H9 (cell line): ENCODE measurements at regions not wholly inside any gene's neighbourhood (a gene's known extent, or its start where the extent isn't known, plus 50 kb on each side); places are given as distances from the start of the nearest gene placed in this dataset.

Experiments
- DNase-seq: peaks from one replicate; pipeline ENCODE4 v3.0.0-alpha.2; 2017
- H2AFZ ChIP-seq: one replicate; pipeline ENCODE4 v1.6.1; 2013; ENCODE audit warnings: mild to moderate bottlenecking, low read length, control low read depth, moderate library complexity
- H2AK5ac ChIP-seq: 2 replicates; pipeline ENCODE4 v1.6.1; 2013; ENCODE audit warnings: low read length, control low read depth, mixed read lengths; ENCODE audit not compliant: insufficient read length
- H2BK120ac ChIP-seq: one replicate; pipeline ENCODE4 v1.6.1; 2013; ENCODE audit warnings: low read depth, mild to moderate bottlenecking, low read length, control low read depth, inconsistent platforms; ENCODE audit not compliant: poor library complexity, severe bottlenecking
- H2BK12ac ChIP-seq: 2 replicates; pipeline ENCODE4 v1.6.1; 2013; ENCODE audit warnings: low read length, control low read depth, mixed read lengths, low read depth; ENCODE audit not compliant: insufficient read length
- H2BK15ac ChIP-seq: 2 replicates; pipeline ENCODE4 v1.6.1; 2013; ENCODE audit warnings: low read depth, low read length, control low read depth
- H2BK20ac ChIP-seq: one replicate; pipeline ENCODE4 v1.6.1; 2013; ENCODE audit warnings: low read depth, mild to moderate bottlenecking, low read length, control low read depth, inconsistent platforms; ENCODE audit not compliant: poor library complexity, severe bottlenecking
- H2BK5ac ChIP-seq: 2 replicates; pipeline ENCODE4 v1.6.1; 2013; ENCODE audit warnings: low read length, control low read depth, mixed read lengths; ENCODE audit not compliant: insufficient read length
- H3K14ac ChIP-seq: 2 replicates; pipeline ENCODE4 v1.6.1; 2013; ENCODE audit warnings: low read length, control low read depth; ENCODE audit not compliant: insufficient read depth
- H3K18ac ChIP-seq: 2 replicates; pipeline ENCODE4 v1.6.1; 2013; ENCODE audit warnings: low read depth, mild to moderate bottlenecking, mixed read lengths, low read length, control low read depth; ENCODE audit not compliant: insufficient read length
- H3K23ac ChIP-seq: 2 replicates; pipeline ENCODE4 v1.6.1; 2013; ENCODE audit warnings: low read length, control low read depth, mixed read lengths, low read depth; ENCODE audit not compliant: insufficient read length
- H3K23me2 ChIP-seq: 2 replicates; pipeline ENCODE4 v1.6.1; 2013; ENCODE audit warnings: low read depth, mild to moderate bottlenecking, mixed read lengths, low read length, control low read depth; ENCODE audit not compliant: insufficient read length, poor library complexity, severe bottlenecking
- H3K27ac ChIP-seq: 2 replicates; pipeline ENCODE4 v1.5.1; 2013; ENCODE audit warnings: low read length, control low read depth, mixed read lengths, low read depth; ENCODE audit not compliant: insufficient read length
- H3K27me3 ChIP-seq: 2 replicates; pipeline ENCODE4 v1.6.1; 2013; ENCODE audit warnings: low read length, control low read depth, inconsistent platforms; ENCODE audit not compliant: insufficient read depth
- H3K4ac ChIP-seq: 2 replicates; pipeline ENCODE4 v1.6.1; 2013; ENCODE audit warnings: low read depth, mild to moderate bottlenecking, control low read depth, inconsistent platforms, low read length, moderate library complexity
- H3K4me1 ChIP-seq: 2 replicates; pipeline ENCODE4 v1.6.1; 2013; ENCODE audit warnings: low read length, control low read depth, inconsistent platforms; ENCODE audit not compliant: insufficient read depth
- H3K4me2 ChIP-seq: 2 replicates; pipeline ENCODE4 v1.6.1; 2013; ENCODE audit warnings: low read length, control low read depth, mixed read lengths; ENCODE audit not compliant: insufficient read length, insufficient read depth
- H3K56ac ChIP-seq: 2 replicates; pipeline ENCODE4 v1.6.1; 2013; ENCODE audit warnings: low read depth, mild to moderate bottlenecking, mixed read lengths, low read length, control low read depth; ENCODE audit not compliant: insufficient read length
- H3K79me1 ChIP-seq: 2 replicates; pipeline ENCODE4 v1.6.1; 2013; ENCODE audit warnings: low read depth, mild to moderate bottlenecking, moderate library complexity, low read length, control low read depth, inconsistent platforms; ENCODE audit not compliant: insufficient read depth, poor library complexity, severe bottlenecking
- H3K79me2 ChIP-seq: 2 replicates; pipeline ENCODE4 v1.6.1; 2013; ENCODE audit warnings: low read length, control low read depth, inconsistent platforms; ENCODE audit not compliant: insufficient read depth
- H3K9ac ChIP-seq: 2 replicates; pipeline ENCODE4 v1.6.1; 2013; ENCODE audit warnings: low read length, control low read depth, mixed read lengths; ENCODE audit not compliant: insufficient read length; ENCODE audit errors: extremely low read depth
- H3K9me3 ChIP-seq: one replicate; pipeline ENCODE4 v1.6.1; 2013; ENCODE audit warnings: low read depth, low read length, inconsistent platforms; ENCODE audit not compliant: control insufficient read depth
- H3T11ph ChIP-seq: one replicate; pipeline ENCODE4 v1.6.1; 2013; ENCODE audit warnings: mild to moderate bottlenecking, low read length, control low read depth, inconsistent platforms
- H4K20me1 ChIP-seq: one replicate; pipeline ENCODE4 v1.6.1; 2013; ENCODE audit not compliant: control insufficient read depth, insufficient read length, insufficient read depth
- H4K5ac ChIP-seq: 2 replicates; pipeline ENCODE4 v1.6.1; 2013; ENCODE audit warnings: low read depth, mild to moderate bottlenecking, mixed read lengths, low read length, control low read depth; ENCODE audit not compliant: insufficient read length
- H4K8ac ChIP-seq: replicated peaks from 2 replicates; pipeline ENCODE4 v1.6.1; 2013; ENCODE audit warnings: low read length, control low read depth, mixed read lengths, low read depth; ENCODE audit not compliant: insufficient read length
- H4K91ac ChIP-seq: 2 replicates; pipeline ENCODE4 v1.6.1; 2013; ENCODE audit warnings: low read depth, mild to moderate bottlenecking, moderate library complexity, mixed read lengths, low read length, control low read depth; ENCODE audit not compliant: insufficient read length
- H3K27ac Mint-ChIP-seq, 3 experiments: 2 replicates in 2 of 3; 3 replicates in 1 of 3; pipeline ENCODE4 v1.8.0; 2020 to 2021; ENCODE audit warnings: mixed read lengths in 3 of 3, mild to moderate bottlenecking in 1 of 3, moderate library complexity in 1 of 3
- H3K27me3 Mint-ChIP-seq: 2 replicates; pipeline ENCODE4 v1.8.0; 2021; ENCODE audit warnings: low read depth, mild to moderate bottlenecking, moderate library complexity, mixed read lengths
- H3K36me3 Mint-ChIP-seq, 3 experiments: 2 replicates in 2 of 3; 3 replicates in 1 of 3; pipeline ENCODE4 v1.8.0; 2020 to 2021; ENCODE audit warnings: low read depth in 3 of 3, mixed read lengths in 3 of 3; ENCODE audit not compliant: insufficient read depth in 1 of 3
- H3K4me1 Mint-ChIP-seq, 2 experiments: 2 replicates each; pipeline ENCODE4 v1.8.0; 2020; ENCODE audit warnings: mixed read lengths in 2 of 2
- H3K4me3 Mint-ChIP-seq, 2 experiments: 2 replicates in 1 of 2; 3 replicates in 1 of 2; pipeline ENCODE4 v1.8.0; 2020 to 2021; ENCODE audit warnings: mild to moderate bottlenecking in 2 of 2, mixed read lengths in 2 of 2, moderate library complexity in 1 of 2
- H3K9me3 Mint-ChIP-seq, 2 experiments: 2 replicates in 1 of 2; 3 replicates in 1 of 2; pipeline ENCODE4 v1.8.0; 2020; ENCODE audit warnings: mild to moderate bottlenecking in 2 of 2, mixed read lengths in 2 of 2, moderate library complexity in 1 of 2
- CTCF ChIP-seq: fragments of 200-600 bp; sonication (generic); conservative IDR thresholded peaks from 3 replicates; pipeline ENCODE4 v1.8.0; 2021; ENCODE audit warnings: antibody characterized with exemption, mild to moderate bottlenecking
- WGBS: extraction: QIAGEN DNeasy Blood & Tissue Kit; methylation state at CpG from one replicate; pipeline ENCODE4 v1.1.7; 2013; ENCODE audit warnings: missing lambda C conversion rate, low lambda C conversion rate, mixed read lengths; ENCODE audit not compliant: insufficient read length; ENCODE audit errors: extremely low coverage; 5-methylcytosine and 5-hydroxymethylcytosine counted together

- H2BK12ac ChIP-seq, result no peak overlapping the region
- H3K14ac ChIP-seq, result no peak overlapping the region
- H3K23ac ChIP-seq, result no peak overlapping the region
- no peak overlapping the region for H2BK120ac ChIP-seq
- no peak overlapping the region for H4K8ac ChIP-seq
- H4K20me1 ChIP-seq, result no peaks in the 10 kb centered on the region
- H2BK15ac ChIP-seq, result no peak overlapping the region
- no peak overlapping the region for H3K4me3 Mint-ChIP-seq
- H2AK5ac ChIP-seq, result no peak overlapping the region
- H3K27me3 ChIP-seq, result no peaks in the 10 kb centered on the region
- H3K27me3 Mint-ChIP-seq, result peaks cover 5% of the 10 kb centered on the region
- H3K18ac ChIP-seq, result no peak overlapping the region
- no peak for TF ChIP-seq CTCF
- no peak overlapping the region for H3K27ac Mint-ChIP-seq
- H3K56ac ChIP-seq, result no peak overlapping the region
- no peaks in the 10 kb centered on the region for H3K9me3 ChIP-seq
- no peak overlapping the region for H4K5ac ChIP-seq
- H3K4me2 ChIP-seq, result no peak overlapping the region
- no peak overlapping the region for H3K9ac ChIP-seq
- H3K79me2 ChIP-seq, result no peaks in the 10 kb centered on the region
- H3K36me3 Mint-ChIP-seq, result 0 out of 7 replicates have a peak, but pooled peaks cover 0 to 4% (median 0%) of the 10 kb centered on the region in 3 experiments
- no peak overlapping the region for H3K27ac ChIP-seq
- no peak overlapping the region for H4K91ac ChIP-seq
- no peaks in the 10 kb centered on the region for H3K4me1 ChIP-seq
- H2BK5ac ChIP-seq, result no peak overlapping the region
- H3K79me1 ChIP-seq, result no peaks in the 10 kb centered on the region
- no peak overlapping the region for H2BK20ac ChIP-seq
- peaks cover 0 to 2% of the 10 kb centered on the region in 2 experiments; a peak in 1 of 5 replicates for H3K9me3 Mint-ChIP-seq
- WGBS, result no CpG with 5 or more reads among the region's 1 CpG
- no peak overlapping the region for H3K4ac ChIP-seq
- H3K23me2 ChIP-seq, result no peaks in the 10 kb centered on the region
- no peak overlapping the region for H2AFZ ChIP-seq
- no peak overlapping the region for H3T11ph ChIP-seq
- peaks cover 4 to 5% of the 10 kb centered on the region in 2 experiments; a peak in 2 of 4 replicates for H3K4me1 Mint-ChIP-seq
- no peak for DNase-seq
Measured at GRCh38 chr11:11171854-11172253, 181.2 kb downstream of the CSNK2A3 start.
